ENCODE measurements at regions not wholly inside any gene's neighbourhood (a gene's known extent, or its start where the extent isn't known, plus 50 kb on each side); places are given as distances from the start of the nearest gene placed in this dataset.
A peak's percentile ranks its signal among the peaks of the same experiment; 100 is the strongest.

GRCh38 chr2:153235516-153235915 lies 243.0 kb downstream of the RPRM start:
- H3K9me3 ChIP-seq (replicated peaks; ENCODE audit: insufficient read depth, low read length), result no peaks in the 10 kb centered on the region
- peaks cover 2% of the 10 kb centered on the region; the same call in 1 of the 2 replicates for H3K36me3 ChIP-seq (replicated peaks; ENCODE audit: insufficient read depth, low read length)
- no peak overlapping the region for H3K27ac ChIP-seq (ENCODE audit: low read length)
- H3K79me2 ChIP-seq (ENCODE audit: low read length), result peaks cover 98% of the 10 kb centered on the region
- H3K9me2 ChIP-seq (replicated peaks; ENCODE audit: insufficient read depth, low read length), result no peaks in the 10 kb centered on the region
- H3K27me3 ChIP-seq (replicated peaks; ENCODE audit: insufficient read depth, low read length), result no peaks in the 10 kb centered on the region
- no peak for TF ChIP-seq CTCF (IDR thresholded peaks at IDR 0.05; ENCODE audit: low read length)
- no peak for TF ChIP-seq EZH2 (optimal IDR thresholded peaks at IDR 0.05; ENCODE audit: low read depth, low read length)
- TF ChIP-seq EZH2phosphoT487 (IDR thresholded peaks at IDR 0.05; ENCODE audit: low read length), result no peak
- H4K20me1 ChIP-seq (ENCODE audit: insufficient read depth, low read length), result peaks cover 18% of the 10 kb centered on the region
- H3K4me3 ChIP-seq (ENCODE audit: low read length), result no peak overlapping the region
- no peak overlapping the region for H3K9ac ChIP-seq (ENCODE audit: low read length)
- H3F3A ChIP-seq (ENCODE audit: insufficient read depth, low read length), result no peaks in the 10 kb centered on the region
- DNase-seq, result peak; percentile 49
- no peak overlapping the region for H2AFZ ChIP-seq (ENCODE audit: low read length)
- peaks cover 18% of the 10 kb centered on the region for H3K4me1 ChIP-seq (ENCODE audit: low read length)
- H3K4me2 ChIP-seq (ENCODE audit: low read depth, low read length), result no peak overlapping the region

- Histone ChIP-seq H3K27ac (ENCODE audit: low read length) (no peak overlapping the region), H3K9ac (ENCODE audit: low read length) (no peak overlapping the region), H3K9me3 (replicated peaks; ENCODE audit: insufficient read depth, low read length) (no peaks in the 10 kb centered on the region), H2AFZ (ENCODE audit: low read length) (no peak overlapping the region), H3K9me2 (replicated peaks; ENCODE audit: insufficient read depth, low read length) (no peaks in the 10 kb centered on the region), H3K79me2 (ENCODE audit: low read length) (peaks cover 95% of the 10 kb centered on the region), H3K4me2 (ENCODE audit: low read depth, low read length) (no peak overlapping the region), H3K27me3 (replicated peaks; ENCODE audit: insufficient read depth, low read length) (no peaks in the 10 kb centered on the region), H3K4me3 (ENCODE audit: low read length) (no peak overlapping the region), H3K4me1 (ENCODE audit: low read length) (peaks cover 18% of the 10 kb centered on the region), H3F3A (ENCODE audit: insufficient read depth, low read length) (no peaks in the 10 kb centered on the region), H4K20me1 (ENCODE audit: insufficient read depth, low read length) (peaks cover 13% of the 10 kb centered on the region), H3K36me3 (replicated peaks; ENCODE audit: insufficient read depth, low read length) (no peaks in the 10 kb centered on the region; the same call in 1 of the 2 replicates)
- DNase-seq, result no peak
- no peak for TF ChIP-seq EZH2phosphoT487 (IDR thresholded peaks at IDR 0.05; ENCODE audit: low read length)
- TF ChIP-seq CTCF (IDR thresholded peaks at IDR 0.05; ENCODE audit: low read length), result no peak
- no peak for TF ChIP-seq EZH2 (optimal IDR thresholded peaks at IDR 0.05; ENCODE audit: low read depth, low read length)
These were observed 246.1 kb downstream of the RPRM start for GRCh38 chr2:153232464-153232863.

- no peak overlapping the region for H2AFZ ChIP-seq (ENCODE audit: low read length)
- H3K36me3 ChIP-seq (replicated peaks; ENCODE audit: insufficient read depth, low read length), result no peaks in the 10 kb centered on the region; the same call in 1 of the 2 replicates
- peaks cover 9% of the 10 kb centered on the region for H4K20me1 ChIP-seq (ENCODE audit: insufficient read depth, low read length)
- H3F3A ChIP-seq (ENCODE audit: insufficient read depth, low read length), result no peaks in the 10 kb centered on the region
- H3K9me3 ChIP-seq (replicated peaks; ENCODE audit: insufficient read depth, low read length), result no peaks in the 10 kb centered on the region
- peaks cover 88% of the 10 kb centered on the region for H3K79me2 ChIP-seq (ENCODE audit: low read length)
- H3K4me3 ChIP-seq (ENCODE audit: low read length), result no peak overlapping the region
- no peak overlapping the region for H3K9ac ChIP-seq (ENCODE audit: low read length)
- no peaks in the 10 kb centered on the region for H3K27me3 ChIP-seq (replicated peaks; ENCODE audit: insufficient read depth, low read length)
- H3K4me2 ChIP-seq (ENCODE audit: low read depth, low read length), result no peak overlapping the region
- no peak overlapping the region for H3K27ac ChIP-seq (ENCODE audit: low read length)
- H3K4me1 ChIP-seq (ENCODE audit: low read length), result peaks cover 18% of the 10 kb centered on the region
- no peaks in the 10 kb centered on the region for H3K9me2 ChIP-seq (replicated peaks; ENCODE audit: insufficient read depth, low read length)
- TF ChIP-seq EZH2 (optimal IDR thresholded peaks at IDR 0.05; ENCODE audit: low read depth, low read length) (no peak), CTCF (IDR thresholded peaks at IDR 0.05; ENCODE audit: low read length) (no peak), EZH2phosphoT487 (IDR thresholded peaks at IDR 0.05; ENCODE audit: low read length) (no peak)
- DNase-seq, result no peak
These were observed 247.6 kb downstream of the RPRM start for GRCh38 chr2:153230977-153231376.

Data from MM.1S (cell line).